Globus pallidus (tissue), 1 donor: ENCODE measurements at regions not wholly inside any gene's neighbourhood (a gene's known extent, or its start where the extent isn't known, plus 50 kb on each side); places are given as distances from the start of the nearest gene placed in this dataset.

ENCODE experiments used
- DNase-seq: peaks from one replicate; pipeline ENCODE4 v3.0.0-alpha.2; 2015; ENCODE audit warnings: low spot score

GRCh38 chr16:54231919-54232318, 54.7 kb downstream of the IRX3 start:
- no peak for DNase-seq

- no peak for DNase-seq
These were observed 55.3 kb downstream of the IRX3 start for GRCh38 chr16:54231336-54231735.

- no peak for DNase-seq
These were observed 58.3 kb downstream of the IRX3 start for GRCh38 chr16:54228325-54228724.

- DNase-seq, result no peak
These were observed 60.1 kb downstream of the IRX3 start for GRCh38 chr16:54226296-54227010.

DNA sequence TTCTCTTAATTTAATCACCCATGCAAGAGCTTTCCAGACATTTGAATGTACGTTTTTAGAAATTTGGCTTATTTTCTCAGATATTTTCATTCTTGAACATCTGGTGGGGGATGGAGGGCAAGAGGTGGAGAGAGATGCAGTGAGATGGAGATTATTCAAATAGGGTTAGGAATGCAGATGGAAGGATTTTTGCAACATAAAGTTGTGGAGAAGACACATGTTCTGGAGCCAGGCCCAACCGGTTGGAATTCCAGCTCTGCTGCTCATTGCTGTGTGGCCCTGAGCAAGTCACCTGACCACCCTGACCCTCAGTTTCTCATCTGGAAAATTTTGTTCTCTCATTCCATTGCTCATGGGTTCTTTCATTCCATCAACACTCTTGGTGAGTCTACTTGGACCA, 66.9 kb downstream of the IRX3 start:
- DNase-seq, result no peak

DNA sequence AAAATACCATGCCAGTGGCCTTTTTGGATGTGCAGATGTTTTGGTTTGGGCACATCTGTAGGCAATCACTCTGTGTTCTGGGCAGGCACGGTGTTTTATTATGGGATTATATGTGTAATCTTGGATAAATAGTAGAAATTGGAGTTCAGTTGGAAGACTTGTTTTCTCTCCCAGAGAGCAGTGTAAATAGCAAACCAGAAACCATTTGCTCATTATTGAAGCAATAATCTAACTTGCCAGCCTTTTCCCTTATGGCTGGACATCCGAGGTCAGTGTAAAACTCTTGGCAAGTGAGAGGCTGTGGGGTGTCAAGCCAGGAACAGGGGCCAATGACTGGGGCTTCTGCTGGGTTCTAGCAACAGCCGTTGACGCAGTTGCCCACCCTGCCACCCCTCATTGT, 69.9 kb downstream of the IRX3 start:
- DNase-seq, result no peak

DNA sequence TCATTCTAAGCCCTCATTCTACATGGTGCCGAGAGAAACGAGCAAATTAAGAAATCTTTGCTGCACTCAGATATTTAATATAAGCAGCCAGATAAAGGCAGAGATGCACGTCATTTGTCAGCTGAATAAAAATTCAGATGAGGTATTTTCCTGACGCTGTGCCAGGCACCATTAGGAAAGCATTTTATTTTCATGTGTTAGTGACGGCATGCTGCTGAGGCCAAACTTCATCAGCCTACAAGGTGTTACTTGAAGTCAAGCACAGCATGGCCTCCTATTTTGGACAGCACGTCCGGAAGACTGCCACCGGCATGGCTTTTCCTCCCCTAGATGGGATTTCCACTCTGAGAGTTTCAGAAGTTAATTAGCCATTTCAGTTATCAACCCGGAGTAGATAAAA, 70.3 kb downstream of the IRX3 start:
- no peak for DNase-seq

DNA sequence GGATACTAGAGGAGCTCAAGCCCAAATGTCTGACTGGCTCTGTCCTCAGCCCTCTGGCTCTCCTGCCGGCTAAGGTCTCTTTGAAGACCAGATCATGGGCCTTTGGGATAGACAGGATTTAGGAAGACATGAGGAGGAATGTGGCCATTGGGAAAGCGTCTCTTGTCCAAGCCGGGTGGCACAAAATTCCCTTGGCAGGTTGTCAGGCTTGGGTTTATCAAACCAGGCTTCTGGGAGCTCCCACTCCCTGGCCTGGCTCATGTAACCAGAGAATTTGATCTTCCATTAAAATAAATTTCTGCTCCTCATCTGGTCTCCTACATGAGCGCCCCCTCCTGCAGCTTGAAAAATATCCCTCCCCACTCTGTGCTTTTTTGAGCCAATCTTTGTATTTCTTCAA, 71.1 kb downstream of the IRX3 start:
- DNase-seq, result no peak

GRCh38 chr16:54213322-54213721, 73.3 kb downstream of the IRX3 start:
- no peak for DNase-seq

DNA sequence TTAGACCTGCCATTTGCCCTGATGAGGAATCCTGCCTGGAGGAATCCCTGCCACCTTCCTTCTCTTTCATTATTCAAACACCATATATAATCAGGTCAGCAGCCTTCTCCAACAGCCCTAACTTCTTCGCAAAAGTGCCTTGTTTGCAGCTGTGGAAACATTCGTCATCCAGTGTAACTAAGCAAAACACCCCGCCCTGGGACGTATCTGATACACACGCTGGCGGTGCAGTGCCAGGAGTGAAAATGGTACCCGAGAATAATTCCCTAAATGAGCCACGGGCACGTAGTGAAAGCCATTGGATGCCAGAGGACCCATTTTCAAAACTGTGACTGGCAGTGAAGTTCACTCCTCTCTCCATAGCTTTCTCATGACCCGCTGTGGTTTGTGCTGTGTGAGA, 73.7 kb downstream of the IRX3 start:
- DNase-seq, result no peak

- DNase-seq, result no peak
These were observed 75.4 kb downstream of the IRX3 start for GRCh38 chr16:54211203-54211602.

- no peak for DNase-seq
These were observed 76.0 kb downstream of the IRX3 start for GRCh38 chr16:54210452-54211125.

- DNase-seq, result no peak
These were observed 78.3 kb downstream of the IRX3 start for GRCh38 chr16:54208237-54208636.

- DNase-seq, result no peak
These were observed 78.8 kb downstream of the IRX3 start for GRCh38 chr16:54207837-54208236.

DNA sequence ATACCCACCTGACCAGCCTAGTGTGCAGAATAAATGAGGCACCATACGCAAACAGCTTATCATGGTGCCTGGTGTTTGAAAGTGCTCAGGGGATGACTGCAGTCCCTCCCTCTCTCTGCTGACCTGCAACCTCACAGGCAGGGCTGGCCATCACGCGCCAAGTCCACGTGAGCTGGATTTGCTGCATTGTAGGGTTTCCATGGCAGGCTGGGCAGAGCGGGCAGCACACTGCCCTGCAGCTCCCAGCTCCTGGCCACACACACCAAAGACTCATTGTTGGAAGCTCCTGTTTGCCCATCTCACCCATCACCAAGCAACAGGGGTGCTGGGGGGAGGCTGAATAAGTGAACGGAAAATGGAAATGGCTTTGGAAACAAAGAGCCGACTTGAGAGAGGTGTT, 81.8 kb downstream of the IRX3 start:
- DNase-seq, result peak; percentile 37

GRCh38 chr16:54203851-54204505, 82.6 kb downstream of the IRX3 start:
- no peak for DNase-seq

DNA sequence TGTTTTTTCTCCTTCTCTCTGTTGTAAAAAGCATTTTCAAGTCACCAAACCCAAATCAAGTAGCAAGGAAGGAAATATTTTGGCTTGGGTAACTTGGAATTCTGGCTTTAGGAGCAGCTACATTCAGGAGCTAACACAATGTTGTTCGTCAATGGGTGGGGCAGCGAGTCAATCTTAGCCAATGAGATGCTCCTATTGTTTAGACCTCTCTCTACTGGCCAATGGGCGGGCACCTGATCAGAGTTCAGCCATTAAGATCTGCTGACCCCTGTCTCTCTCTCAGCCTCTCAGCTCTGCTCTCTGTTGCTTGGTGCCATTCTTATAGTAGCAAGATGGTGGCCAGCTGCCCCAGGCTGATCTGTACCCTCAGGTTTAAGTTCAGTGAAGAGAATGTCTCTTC, 83.2 kb downstream of the IRX3 start:
- DNase-seq, result no peak
